ENCODE measurements at regions not wholly inside any gene's neighbourhood (a gene's known extent, or its start where the extent isn't known, plus 50 kb on each side); places are given as distances from the start of the nearest gene placed in this dataset.

GRCh38 chr1:68785328-68785727 is 288.4 kb upstream of the DEPDC1 start:
- Histone ChIP-seq H3K36me3 (no peaks in the 10 kb centered on the region), H3K4me1 (no peaks in the 10 kb centered on the region), H3K9me3 (peaks cover 0 to 5% of the 10 kb centered on the region in 2 donors), H3K27ac (no peak overlapping the region), H3K4me3 (no peak overlapping the region), H3K27me3 (no peaks in the 10 kb centered on the region)
- intact Hi-C loops (cut with DNase I; ENCODE audit: low total_unique reads), result no loop called here
- no peak for TF ChIP-seq CTCF (IDR thresholded peaks at IDR 0.05)
- no peak for TF ChIP-seq POLR2A (IDR thresholded peaks at IDR 0.05)
- no peak for TF ChIP-seq POLR2AphosphoS5 (IDR thresholded peaks at IDR 0.05)
- DNase-seq (ENCODE audit: low spot score in 2 of 2), result no peak

GRCh38 chr1:68788762-68789161 is 291.9 kb upstream of the DEPDC1 start:
- H3K27me3 ChIP-seq, result no peaks in the 10 kb centered on the region
- H3K9me3 ChIP-seq, result no peaks in the 10 kb centered on the region
- H3K4me1 ChIP-seq, result no peaks in the 10 kb centered on the region
- no peak overlapping the region for H3K4me3 ChIP-seq
- DNase-seq (ENCODE audit: low spot score in 2 of 2), result no peak
- intact Hi-C loops (cut with DNase I; ENCODE audit: low total_unique reads), result no loop called here
- TF ChIP-seq CTCF (IDR thresholded peaks at IDR 0.05) (no peak), POLR2AphosphoS5 (IDR thresholded peaks at IDR 0.05) (no peak), POLR2A (IDR thresholded peaks at IDR 0.05) (no peak)
- H3K36me3 ChIP-seq, result no peaks in the 10 kb centered on the region
- H3K27ac ChIP-seq, result no peak overlapping the region

GRCh38 chr1:68791800-68792199 is 294.9 kb upstream of the DEPDC1 start:
- H3K36me3 ChIP-seq, result no peaks in the 10 kb centered on the region
- intact Hi-C loops (cut with DNase I; ENCODE audit: low total_unique reads), result no loop called here
- no peak overlapping the region for H3K4me3 ChIP-seq
- no peak overlapping the region for H3K27ac ChIP-seq
- H3K4me1 ChIP-seq, result no peaks in the 10 kb centered on the region
- no peaks in the 10 kb centered on the region for H3K9me3 ChIP-seq
- H3K27me3 ChIP-seq, result no peaks in the 10 kb centered on the region
- TF ChIP-seq POLR2AphosphoS5 (IDR thresholded peaks at IDR 0.05) (no peak), POLR2A (IDR thresholded peaks at IDR 0.05) (no peak), CTCF (IDR thresholded peaks at IDR 0.05) (no peak)
- DNase-seq (ENCODE audit: low spot score in 2 of 2), result no peak

GRCh38 chr1:68795956-68796355 is 299.1 kb upstream of the DEPDC1 start:
- H3K9me3 ChIP-seq, result no peaks in the 10 kb centered on the region
- DNase-seq (ENCODE audit: low spot score in 2 of 2), result no peak
- TF ChIP-seq CTCF (IDR thresholded peaks at IDR 0.05) (no peak), POLR2AphosphoS5 (IDR thresholded peaks at IDR 0.05) (no peak)
- no peaks in the 10 kb centered on the region for H3K4me1 ChIP-seq
- H3K27ac ChIP-seq, result no peak overlapping the region
- H3K27me3 ChIP-seq, result no peaks in the 10 kb centered on the region
- intact Hi-C loops (cut with DNase I; ENCODE audit: low total_unique reads), result no loop called here
- H3K4me3 ChIP-seq, result no peak overlapping the region
- H3K36me3 ChIP-seq, result no peaks in the 10 kb centered on the region

- no peak for DNase-seq (ENCODE audit: low spot score in 2 of 2)
- Histone ChIP-seq H3K4me1 (no peaks in the 10 kb centered on the region), H3K4me3 (no peak overlapping the region), H3K9me3 (no peaks in the 10 kb centered on the region), H3K27ac (no peak overlapping the region), H3K36me3 (no peaks in the 10 kb centered on the region), H3K27me3 (no peaks in the 10 kb centered on the region)
- TF ChIP-seq POLR2A (IDR thresholded peaks at IDR 0.05) (no peak), POLR2AphosphoS5 (IDR thresholded peaks at IDR 0.05) (no peak), CTCF (IDR thresholded peaks at IDR 0.05) (no peak)
- intact Hi-C loops (cut with DNase I; ENCODE audit: low total_unique reads), result no loop called here
Observed at GRCh38 chr1:68796888-68797287, 300.0 kb upstream of the DEPDC1 start.

Measured in breast epithelium (tissue), 4 donors.